Kidney (tissue), 13 donors: ENCODE measurements at regions not wholly inside any gene's neighbourhood (a gene's known extent, or its start where the extent isn't known, plus 50 kb on each side); places are given as distances from the start of the nearest gene placed in this dataset.

Source experiments
- DNase-seq, 5 donors: peaks; one replicate each; pipeline ENCODE4 v3.0.0-alpha.2; 2013 to 2020
- FAIRE-seq: peaks from 2 replicates; lab custom pipeline; 2012; peaks lifted over from hg19 to GRCh38; lab: Jason Lieb, UNC
- H3K27ac ChIP-seq, 2 donors: one replicate each; pipeline ENCODE4 v1.7.0; 2013; ENCODE audit warnings: low read depth in 2 of 2, low read length in 2 of 2, inconsistent platforms in 1 of 2
- H3K27me3 ChIP-seq: one replicate; pipeline ENCODE4 v1.7.1; 2013; ENCODE audit warnings: low read length, inconsistent platforms; ENCODE audit not compliant: control insufficient read depth, insufficient read depth
- H3K36me3 ChIP-seq, 3 donors: one replicate each; pipeline versions ENCODE4 v1.7.0 to v1.7.1; 2013; ENCODE audit warnings: low read length in 3 of 3, control low read depth in 1 of 3, inconsistent platforms in 1 of 3; ENCODE audit not compliant: insufficient read depth in 3 of 3, control insufficient read depth in 2 of 3
- H3K4me1 ChIP-seq, 3 donors: one replicate each; pipeline versions ENCODE4 v1.7.0 to v1.7.1; 2013; ENCODE audit warnings: low read length in 3 of 3, inconsistent platforms in 1 of 3, low read depth in 1 of 3; ENCODE audit not compliant: control insufficient read depth in 2 of 3, insufficient read depth in 2 of 3
- H3K4me3 ChIP-seq, 3 donors: one replicate each; pipeline versions ENCODE4 v1.7.0 to v1.8.1; 2013; ENCODE audit warnings: low read length in 3 of 3, control low read depth in 1 of 3, inconsistent platforms in 1 of 3
- H3K9ac ChIP-seq, 3 donors: one replicate each; pipeline versions ENCODE4 v1.7.0 to v1.7.1; 2013; ENCODE audit warnings: low read length in 3 of 3, control low read depth in 1 of 3, inconsistent platforms in 1 of 3
- H3K9me3 ChIP-seq, 3 donors: one replicate each; pipeline versions ENCODE4 v1.7.0 to v1.7.1; 2013; ENCODE audit warnings: low read length in 3 of 3, control low read depth in 1 of 3, inconsistent platforms in 1 of 3; ENCODE audit not compliant: control insufficient read depth in 2 of 3, insufficient read depth in 1 of 3
- intact Hi-C: fragments of 100-400 bp; cut with DNase I; formaldehyde crosslinking; loops from one replicate; pipeline ENCODE4 v1.11.1; 2022
- TF ChIP-seq, protein P1 (sequence below): IDR thresholded peaks from 3 replicates; pipeline ENCODE4 v1.5.1; 2012; ENCODE audit warnings: mild to moderate bottlenecking, moderate library complexity, borderline replicate concordance; ENCODE audit not compliant: insufficient read depth; ENCODE audit errors: extremely low read depth
- donor health status: control.
- donor health status: control.
- donor health status: control.
- donor health status: control.
- donor health status: control.
- donor health status: DM: yes; HTN: yes; CAD: no.
- donor health status: Normal renal cell carcinoma (clear cell type).

DNA sequence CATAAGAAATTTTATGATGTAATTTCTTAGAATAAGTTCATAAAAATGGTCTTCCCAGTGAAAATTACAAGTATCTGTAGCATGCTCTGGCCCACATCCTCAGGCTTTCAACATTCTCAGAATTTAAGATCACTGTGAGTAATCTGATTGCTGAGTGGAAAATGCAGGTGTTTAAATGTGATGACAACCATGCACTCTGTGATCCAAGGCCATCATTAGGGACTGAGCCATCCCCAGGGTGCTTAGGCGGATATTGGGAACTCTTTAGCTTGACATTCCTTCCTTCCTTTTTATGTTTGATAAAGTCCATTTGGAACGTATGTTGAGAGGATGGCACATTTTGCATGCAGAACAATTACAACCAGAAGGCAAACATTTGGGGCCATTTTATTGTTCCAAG, 95.5 kb downstream of the ARL4C start:
- Histone ChIP-seq H3K36me3 (no peaks in the 10 kb centered on the region), H3K4me1 (no peaks in the 10 kb centered on the region), H3K9me3 (no peaks in the 10 kb centered on the region), H3K27me3 (no peaks in the 10 kb centered on the region), H3K9ac (no peak overlapping the region), H3K27ac (no peak overlapping the region), H3K4me3 (no peak overlapping the region)
- FAIRE-seq: no peak
- intact Hi-C loops: no loop called here
- no peak for DNase-seq
- TF ChIP-seq, protein P1, sequence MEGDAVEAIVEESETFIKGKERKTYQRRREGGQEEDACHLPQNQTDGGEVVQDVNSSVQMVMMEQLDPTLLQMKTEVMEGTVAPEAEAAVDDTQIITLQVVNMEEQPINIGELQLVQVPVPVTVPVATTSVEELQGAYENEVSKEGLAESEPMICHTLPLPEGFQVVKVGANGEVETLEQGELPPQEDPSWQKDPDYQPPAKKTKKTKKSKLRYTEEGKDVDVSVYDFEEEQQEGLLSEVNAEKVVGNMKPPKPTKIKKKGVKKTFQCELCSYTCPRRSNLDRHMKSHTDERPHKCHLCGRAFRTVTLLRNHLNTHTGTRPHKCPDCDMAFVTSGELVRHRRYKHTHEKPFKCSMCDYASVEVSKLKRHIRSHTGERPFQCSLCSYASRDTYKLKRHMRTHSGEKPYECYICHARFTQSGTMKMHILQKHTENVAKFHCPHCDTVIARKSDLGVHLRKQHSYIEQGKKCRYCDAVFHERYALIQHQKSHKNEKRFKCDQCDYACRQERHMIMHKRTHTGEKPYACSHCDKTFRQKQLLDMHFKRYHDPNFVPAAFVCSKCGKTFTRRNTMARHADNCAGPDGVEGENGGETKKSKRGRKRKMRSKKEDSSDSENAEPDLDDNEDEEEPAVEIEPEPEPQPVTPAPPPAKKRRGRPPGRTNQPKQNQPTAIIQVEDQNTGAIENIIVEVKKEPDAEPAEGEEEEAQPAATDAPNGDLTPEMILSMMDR: no peak

DNA sequence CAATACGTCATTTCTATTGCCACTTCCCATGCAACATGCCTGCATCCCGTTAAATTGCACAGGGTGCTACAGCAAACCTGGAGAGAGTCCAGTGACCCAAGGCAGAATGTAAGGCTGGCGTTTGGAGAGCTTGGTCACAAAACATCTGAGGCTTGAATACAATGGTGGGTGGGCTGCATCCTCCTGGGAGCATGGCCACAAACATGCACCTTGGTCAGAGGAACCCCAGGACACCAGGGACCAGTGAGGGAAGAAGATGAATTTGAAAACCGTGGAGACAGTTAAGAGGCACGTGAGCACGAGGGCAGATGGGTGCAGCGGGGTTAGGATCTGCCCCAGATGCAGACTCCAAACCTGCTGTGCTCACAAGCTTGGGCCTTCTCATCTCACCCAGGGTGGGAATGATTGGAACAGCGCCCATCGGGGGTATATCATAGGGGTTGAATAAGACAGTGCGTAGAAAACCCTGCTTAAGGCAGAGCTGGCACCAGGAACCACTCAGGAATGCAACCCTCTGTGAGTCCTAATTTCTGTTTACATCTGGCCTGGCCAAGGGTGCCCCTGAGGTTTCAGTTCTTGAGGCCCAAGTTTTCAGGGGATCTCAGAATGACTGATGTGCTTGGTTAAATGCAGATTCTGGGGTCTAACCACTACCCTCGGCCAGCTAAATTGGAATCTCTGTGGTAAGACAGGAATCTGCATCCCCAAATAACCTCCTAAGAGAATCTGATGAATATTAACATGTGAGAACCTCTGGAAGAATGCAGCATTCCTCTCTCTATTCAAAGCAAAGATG, 97.2 kb downstream of the ARL4C start:
- FAIRE-seq: no peak
- DNase-seq: no peak
- Histone ChIP-seq H3K9ac (no peak overlapping the region), H3K4me3 (no peak overlapping the region), H3K27ac (no peak overlapping the region), H3K27me3 (no peaks in the 10 kb centered on the region), H3K9me3 (no peaks in the 10 kb centered on the region), H3K36me3 (no peaks in the 10 kb centered on the region), H3K4me1 (no peaks in the 10 kb centered on the region)
- TF ChIP-seq, protein P1: no peak
- intact Hi-C loops: no loop called here

DNA sequence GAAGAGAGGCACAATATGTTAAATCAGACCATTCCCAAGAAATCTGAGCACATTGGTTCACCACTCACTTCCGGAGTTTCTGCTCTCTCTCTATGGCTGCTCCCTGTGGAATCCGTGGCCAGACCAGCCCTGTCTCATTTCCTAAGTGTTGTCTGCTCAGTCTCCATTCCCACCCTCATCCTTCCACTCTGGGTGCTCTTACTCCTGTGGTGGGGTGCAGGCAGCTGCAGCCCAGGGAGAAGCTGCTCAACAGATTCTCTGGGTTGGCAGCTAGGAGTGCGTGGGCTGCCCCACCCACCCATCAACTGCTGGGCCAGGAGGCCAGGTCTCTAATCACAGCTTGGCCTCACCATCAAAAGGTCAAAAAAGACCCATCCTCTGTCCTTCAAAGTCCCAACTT, 98.3 kb downstream of the ARL4C start:
- intact Hi-C loops: no loop called here
- Histone ChIP-seq H3K9ac (no peak overlapping the region), H3K27ac (no peak overlapping the region), H3K27me3 (no peaks in the 10 kb centered on the region), H3K36me3 (no peaks in the 10 kb centered on the region), H3K9me3 (no peaks in the 10 kb centered on the region), H3K4me1 (no peaks in the 10 kb centered on the region), H3K4me3 (no peak overlapping the region)
- no peak for DNase-seq
- FAIRE-seq: no peak
- TF ChIP-seq, protein P1: no peak

DNA sequence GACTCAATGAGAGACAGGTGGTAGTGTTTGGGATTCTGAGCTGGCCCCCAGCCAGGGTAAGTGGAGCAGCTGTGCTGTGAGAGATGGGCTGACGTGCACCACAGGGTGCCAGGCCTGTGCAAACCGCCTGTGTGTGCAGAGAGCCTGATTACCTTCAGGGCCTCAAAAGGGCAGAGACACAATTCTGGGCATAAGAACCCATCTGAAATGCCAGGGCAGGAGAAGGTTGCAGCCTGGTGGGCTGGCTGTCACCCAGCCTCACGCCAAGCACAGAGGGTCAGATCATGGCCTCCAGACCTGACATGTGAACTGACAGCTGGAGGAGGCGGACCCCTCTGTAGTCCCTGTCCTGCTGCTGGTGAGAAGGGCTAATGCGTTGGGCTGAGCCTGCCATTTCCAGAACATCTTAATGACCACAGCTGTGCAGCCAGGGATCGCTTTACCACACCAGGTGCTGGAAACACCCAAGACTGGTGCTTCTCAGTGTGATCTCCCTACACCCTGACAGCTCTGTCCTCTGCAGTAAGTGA, 100.9 kb downstream of the ARL4C start:
- TF ChIP-seq, protein P1: no peak
- DNase-seq: peak in 3 of 5 donors; percentile 27 to 52 (median 46)
- intact Hi-C loops: no loop called here
- H3K4me1 ChIP-seq: no peaks in the 10 kb centered on the region
- H3K9me3 ChIP-seq: no peaks in the 10 kb centered on the region
- H3K27ac ChIP-seq: no peak overlapping the region
- H3K27me3 ChIP-seq: no peaks in the 10 kb centered on the region
- no peak overlapping the region for H3K4me3 ChIP-seq
- no peak overlapping the region for H3K9ac ChIP-seq
- H3K36me3 ChIP-seq: no peaks in the 10 kb centered on the region
- no peak for FAIRE-seq
